Ishikawa (cell line): ENCODE measurements at regions not wholly inside any gene's neighbourhood (a gene's known extent, or its start where the extent isn't known, plus 50 kb on each side); places are given as distances from the start of the nearest gene placed in this dataset.

Source experiments
- CEBPB ChIP-seq: IDR thresholded peaks from 2 replicates; pipeline ENCODE4 v1.6.1; 2012
- CREB1 ChIP-seq: IDR thresholded peaks from 2 replicates; pipeline ENCODE4 v1.6.1; 2012; ENCODE audit warnings: low read depth
- EGR1 ChIP-seq: IDR thresholded peaks from 2 replicates; pipeline ENCODE4 v1.6.1; 2012
- EP300 ChIP-seq: IDR thresholded peaks from 2 replicates; pipeline ENCODE4 v1.6.1; 2012; ENCODE audit warnings: borderline replicate concordance
- FOXM1 ChIP-seq: IDR thresholded peaks from 2 replicates; pipeline ENCODE4 v1.6.1; 2012; ENCODE audit warnings: low read depth, borderline replicate concordance
- NFIC ChIP-seq: IDR thresholded peaks from 2 replicates; pipeline ENCODE4 v1.6.1; 2012
- RAD21 ChIP-seq: IDR thresholded peaks from 2 replicates; pipeline ENCODE4 v1.6.1; 2012; ENCODE audit warnings: low read depth
- TAF1 ChIP-seq: IDR thresholded peaks from 2 replicates; pipeline ENCODE4 v1.6.1; 2012; ENCODE audit warnings: low read depth, mild to moderate bottlenecking
- TCF12 ChIP-seq: IDR thresholded peaks from 2 replicates; pipeline ENCODE4 v1.6.1; 2012; ENCODE audit warnings: low read depth
- TEAD4 ChIP-seq: IDR thresholded peaks from 2 replicates; pipeline ENCODE4 v1.6.1; 2012
- YY1 ChIP-seq: IDR thresholded peaks from 2 replicates; pipeline ENCODE4 v1.6.1; 2012; ENCODE audit warnings: low read depth
- ZBTB7A ChIP-seq: IDR thresholded peaks from 2 replicates; pipeline ENCODE4 v1.6.1; 2012; ENCODE audit warnings: low read depth
- TF ChIP-seq, protein P1 (sequence below): IDR thresholded peaks from 2 replicates; pipeline ENCODE4 v1.6.1; 2012; ENCODE audit warnings: low read depth, mild to moderate bottlenecking
- TF ChIP-seq, protein P2 (sequence below): IDR thresholded peaks from 2 replicates; pipeline ENCODE4 v1.6.1; 2012
- TF ChIP-seq, protein P3 (sequence below): IDR thresholded peaks from 2 replicates; pipeline ENCODE4 v1.6.1; 2012

DNA sequence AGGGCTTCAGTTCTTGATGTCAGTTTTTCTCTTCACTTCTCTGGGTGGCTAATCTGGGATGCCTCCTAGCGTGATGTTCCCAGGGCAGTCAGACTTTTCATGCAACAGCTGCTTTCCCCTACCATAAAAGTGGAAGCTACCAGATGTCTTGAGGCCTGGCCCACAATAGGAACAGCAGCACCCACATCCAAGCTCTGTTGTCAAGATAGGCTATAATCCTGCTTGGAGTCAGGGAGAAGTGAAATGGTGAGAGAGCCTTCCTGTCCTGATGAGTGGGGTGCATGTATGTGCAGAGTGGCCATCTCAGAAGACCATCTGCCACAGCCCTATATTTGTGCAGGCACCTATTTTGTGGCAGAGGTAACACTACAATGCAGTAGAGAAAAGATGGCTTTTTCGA, 108.0 kb downstream of the HTR5A start:
- TF ChIP-seq, protein P1, sequence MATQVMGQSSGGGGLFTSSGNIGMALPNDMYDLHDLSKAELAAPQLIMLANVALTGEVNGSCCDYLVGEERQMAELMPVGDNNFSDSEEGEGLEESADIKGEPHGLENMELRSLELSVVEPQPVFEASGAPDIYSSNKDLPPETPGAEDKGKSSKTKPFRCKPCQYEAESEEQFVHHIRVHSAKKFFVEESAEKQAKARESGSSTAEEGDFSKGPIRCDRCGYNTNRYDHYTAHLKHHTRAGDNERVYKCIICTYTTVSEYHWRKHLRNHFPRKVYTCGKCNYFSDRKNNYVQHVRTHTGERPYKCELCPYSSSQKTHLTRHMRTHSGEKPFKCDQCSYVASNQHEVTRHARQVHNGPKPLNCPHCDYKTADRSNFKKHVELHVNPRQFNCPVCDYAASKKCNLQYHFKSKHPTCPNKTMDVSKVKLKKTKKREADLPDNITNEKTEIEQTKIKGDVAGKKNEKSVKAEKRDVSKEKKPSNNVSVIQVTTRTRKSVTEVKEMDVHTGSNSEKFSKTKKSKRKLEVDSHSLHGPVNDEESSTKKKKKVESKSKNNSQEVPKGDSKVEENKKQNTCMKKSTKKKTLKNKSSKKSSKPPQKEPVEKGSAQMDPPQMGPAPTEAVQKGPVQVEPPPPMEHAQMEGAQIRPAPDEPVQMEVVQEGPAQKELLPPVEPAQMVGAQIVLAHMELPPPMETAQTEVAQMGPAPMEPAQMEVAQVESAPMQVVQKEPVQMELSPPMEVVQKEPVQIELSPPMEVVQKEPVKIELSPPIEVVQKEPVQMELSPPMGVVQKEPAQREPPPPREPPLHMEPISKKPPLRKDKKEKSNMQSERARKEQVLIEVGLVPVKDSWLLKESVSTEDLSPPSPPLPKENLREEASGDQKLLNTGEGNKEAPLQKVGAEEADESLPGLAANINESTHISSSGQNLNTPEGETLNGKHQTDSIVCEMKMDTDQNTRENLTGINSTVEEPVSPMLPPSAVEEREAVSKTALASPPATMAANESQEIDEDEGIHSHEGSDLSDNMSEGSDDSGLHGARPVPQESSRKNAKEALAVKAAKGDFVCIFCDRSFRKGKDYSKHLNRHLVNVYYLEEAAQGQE: no peak
- TF ChIP-seq EGR1 (no peak), EP300 (no peak), TEAD4 (no peak), ZBTB7A (no peak), CEBPB (no peak), FOXM1 (no peak), TAF1 (no peak), CREB1 (no peak), RAD21 (no peak), NFIC (no peak), TCF12 (no peak), YY1 (no peak)
- TF ChIP-seq, protein P2, sequence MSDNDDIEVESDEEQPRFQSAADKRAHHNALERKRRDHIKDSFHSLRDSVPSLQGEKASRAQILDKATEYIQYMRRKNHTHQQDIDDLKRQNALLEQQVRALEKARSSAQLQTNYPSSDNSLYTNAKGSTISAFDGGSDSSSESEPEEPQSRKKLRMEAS: no peak
- TF ChIP-seq, protein P3, sequence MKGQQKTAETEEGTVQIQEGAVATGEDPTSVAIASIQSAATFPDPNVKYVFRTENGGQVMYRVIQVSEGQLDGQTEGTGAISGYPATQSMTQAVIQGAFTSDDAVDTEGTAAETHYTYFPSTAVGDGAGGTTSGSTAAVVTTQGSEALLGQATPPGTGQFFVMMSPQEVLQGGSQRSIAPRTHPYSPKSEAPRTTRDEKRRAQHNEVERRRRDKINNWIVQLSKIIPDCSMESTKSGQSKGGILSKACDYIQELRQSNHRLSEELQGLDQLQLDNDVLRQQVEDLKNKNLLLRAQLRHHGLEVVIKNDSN: no peak

DNA sequence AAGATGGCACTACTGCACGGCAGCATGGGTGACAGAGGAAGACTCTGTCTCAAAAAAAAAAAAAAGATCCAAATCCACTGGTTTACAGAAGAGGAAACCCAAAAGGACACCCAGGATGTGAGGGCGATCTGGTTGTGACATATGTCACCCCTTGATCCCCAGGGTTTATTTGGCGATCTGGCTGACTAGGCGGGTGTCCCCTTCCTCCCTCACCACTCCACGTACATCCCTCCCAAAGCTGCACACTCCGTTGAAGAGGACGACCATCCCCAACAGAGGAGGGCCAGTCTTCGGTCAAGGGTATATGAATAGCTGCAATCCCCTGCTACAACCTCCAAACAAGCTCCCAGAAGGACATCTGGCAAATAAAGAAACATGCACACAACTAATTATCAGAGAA, 111.6 kb downstream of the HTR5A start:
- TF ChIP-seq TAF1 (no peak), EGR1 (no peak), YY1 (no peak), RAD21 (no peak), ZBTB7A (no peak), TEAD4 (no peak), CEBPB (no peak)

DNA sequence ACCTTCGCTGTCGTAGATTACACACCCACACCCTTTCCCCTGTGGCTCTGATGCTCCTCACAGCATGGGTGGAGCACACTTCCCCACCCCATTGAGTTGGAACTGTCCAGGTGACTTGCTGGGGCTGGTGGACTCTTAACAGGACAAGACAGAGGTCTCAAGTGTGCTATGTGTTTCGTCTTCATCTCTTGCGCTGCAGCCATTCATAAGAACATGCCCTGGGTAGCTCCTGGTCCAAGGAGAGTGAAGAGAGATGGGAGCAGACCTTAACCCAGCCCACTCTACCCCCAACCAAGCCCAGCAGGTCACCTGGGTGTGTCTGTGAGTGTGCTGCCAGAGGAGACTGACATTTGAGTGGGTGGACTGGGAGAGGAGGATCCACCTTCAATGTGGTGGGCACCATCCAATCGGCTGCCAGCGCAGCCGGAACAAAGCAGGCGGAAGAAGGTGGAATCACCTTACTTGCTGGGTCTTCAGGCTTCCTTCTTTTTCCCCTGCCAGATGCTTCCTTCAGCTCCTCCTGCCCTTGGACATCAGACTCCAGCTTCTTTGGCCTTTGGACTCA, 112.4 kb downstream of the HTR5A start:
- TF ChIP-seq TEAD4: no peak
- no peak for TF ChIP-seq YY1
- TF ChIP-seq, protein P3: no peak
- TF ChIP-seq ZBTB7A: no peak
- no peak for TF ChIP-seq CEBPB
- TF ChIP-seq FOXM1: no peak
- TF ChIP-seq RAD21: no peak

DNA sequence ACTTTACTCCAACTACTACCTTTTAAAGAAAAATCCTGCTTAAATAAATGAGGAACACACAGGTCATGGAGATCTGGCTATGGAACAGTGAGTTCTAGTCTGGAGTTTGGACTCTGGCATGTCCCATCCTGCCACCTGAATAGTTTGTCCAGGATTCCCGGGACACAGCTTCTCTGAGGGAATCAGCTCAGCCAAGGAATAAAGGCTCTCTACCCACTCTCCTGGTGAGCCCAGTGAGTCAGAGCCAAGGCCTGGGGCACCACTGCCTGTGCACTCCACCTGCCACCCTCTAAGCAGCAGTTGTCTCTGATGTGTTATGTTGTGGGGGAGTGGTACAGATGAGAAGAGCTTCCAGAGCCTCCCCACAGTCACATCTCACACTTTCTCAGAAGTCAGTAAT, 113.5 kb downstream of the HTR5A start:
- no peak for TF ChIP-seq TCF12
- TF ChIP-seq YY1: no peak
- no peak for TF ChIP-seq CEBPB
- TF ChIP-seq, protein P2: no peak
- no peak for TF ChIP-seq FOXM1
- TF ChIP-seq NFIC: no peak
- TF ChIP-seq RAD21: no peak
- TF ChIP-seq EP300: no peak
- no peak for TF ChIP-seq TAF1
- TF ChIP-seq EGR1: no peak
- no peak for TF ChIP-seq TEAD4
- no peak for TF ChIP-seq ZBTB7A
- TF ChIP-seq, protein P1: no peak
- TF ChIP-seq CREB1: no peak
- TF ChIP-seq, protein P3: no peak

DNA sequence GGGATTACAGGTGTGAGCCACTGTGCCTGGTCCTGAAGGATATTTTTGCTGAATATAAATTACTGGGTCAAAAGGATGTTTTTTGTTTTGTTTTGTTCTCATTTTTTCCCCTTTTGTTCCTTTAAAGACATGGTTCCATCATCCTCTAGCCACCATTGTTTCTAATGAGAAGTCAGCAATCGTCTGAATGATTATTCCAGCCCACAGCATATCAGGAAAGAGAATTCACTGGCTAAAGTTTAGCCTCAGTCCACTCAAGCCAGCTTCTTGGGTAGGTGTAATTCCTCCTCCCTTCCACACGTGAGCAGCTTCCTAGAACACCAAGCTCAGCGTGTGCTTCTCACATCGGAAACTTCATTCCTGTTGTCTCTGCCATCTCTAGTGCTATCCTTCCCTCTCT, 112.8 kb upstream of the INSIG1 start:
- TF ChIP-seq TCF12 (no peak), TAF1 (no peak), TEAD4 (no peak), RAD21 (no peak), CREB1 (no peak), EGR1 (no peak), YY1 (no peak), ZBTB7A (no peak), EP300 (no peak)
- TF ChIP-seq, protein P3: no peak
- TF ChIP-seq, protein P1: no peak
